PC-9 (cell line): ENCODE measurements at regions not wholly inside any gene's neighbourhood (a gene's known extent, or its start where the extent isn't known, plus 50 kb on each side); places are given as distances from the start of the nearest gene placed in this dataset.

Experiments
- EZH2 ChIP-seq: fragments of 200-600 bp; sonication (generic); IDR thresholded peaks from 2 replicates; pipeline ENCODE4 v1.8.0; 2017; ENCODE audit warnings: antibody characterized with exemption, low read depth
- TF ChIP-seq, protein P1 (sequence below): fragments of 200-600 bp; sonication (generic); conservative IDR thresholded peaks from 2 replicates; pipeline ENCODE4 v1.6.1; 2017; ENCODE audit warnings: mixed run types, antibody characterized with exemption, mild to moderate bottlenecking, moderate library complexity

DNA sequence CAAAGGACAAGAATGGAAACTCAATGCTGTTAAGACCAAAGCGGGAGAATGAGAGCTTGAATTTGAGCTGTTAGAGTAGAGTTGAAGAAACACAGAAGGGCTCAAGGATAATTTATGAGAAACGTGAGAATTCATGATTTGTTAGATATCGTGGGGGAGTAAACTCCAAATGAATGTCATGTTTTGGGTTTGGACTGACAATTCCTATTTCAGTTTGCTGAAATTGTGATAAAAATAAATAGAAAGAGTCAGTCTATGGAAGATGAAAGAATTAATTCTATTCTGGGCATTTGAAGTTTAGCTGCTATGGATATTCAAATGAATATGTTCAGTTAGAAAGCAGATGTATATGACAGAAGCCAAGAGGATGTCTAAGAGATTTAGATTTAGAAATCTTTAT is 723.4 kb upstream of the PIK3C3 start:
- TF ChIP-seq, protein P1, sequence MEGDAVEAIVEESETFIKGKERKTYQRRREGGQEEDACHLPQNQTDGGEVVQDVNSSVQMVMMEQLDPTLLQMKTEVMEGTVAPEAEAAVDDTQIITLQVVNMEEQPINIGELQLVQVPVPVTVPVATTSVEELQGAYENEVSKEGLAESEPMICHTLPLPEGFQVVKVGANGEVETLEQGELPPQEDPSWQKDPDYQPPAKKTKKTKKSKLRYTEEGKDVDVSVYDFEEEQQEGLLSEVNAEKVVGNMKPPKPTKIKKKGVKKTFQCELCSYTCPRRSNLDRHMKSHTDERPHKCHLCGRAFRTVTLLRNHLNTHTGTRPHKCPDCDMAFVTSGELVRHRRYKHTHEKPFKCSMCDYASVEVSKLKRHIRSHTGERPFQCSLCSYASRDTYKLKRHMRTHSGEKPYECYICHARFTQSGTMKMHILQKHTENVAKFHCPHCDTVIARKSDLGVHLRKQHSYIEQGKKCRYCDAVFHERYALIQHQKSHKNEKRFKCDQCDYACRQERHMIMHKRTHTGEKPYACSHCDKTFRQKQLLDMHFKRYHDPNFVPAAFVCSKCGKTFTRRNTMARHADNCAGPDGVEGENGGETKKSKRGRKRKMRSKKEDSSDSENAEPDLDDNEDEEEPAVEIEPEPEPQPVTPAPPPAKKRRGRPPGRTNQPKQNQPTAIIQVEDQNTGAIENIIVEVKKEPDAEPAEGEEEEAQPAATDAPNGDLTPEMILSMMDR: no peak
- no peak for TF ChIP-seq EZH2
